SIG-M5 (cell line): ENCODE measurements at regions not wholly inside any gene's neighbourhood (a gene's known extent, or its start where the extent isn't known, plus 50 kb on each side); places are given as distances from the start of the nearest gene placed in this dataset.

Experiments
- DNase-seq: peaks from one replicate; lab custom pipeline; 2025; lab: John Stamatoyannopoulos, UW

- no peak for DNase-seq
These were observed 677.5 kb upstream of the BRINP3 start for GRCh38 chr1:191155178-191155577.

GRCh38 chr1:191160837-191161236, 683.2 kb upstream of the BRINP3 start:
- no peak for DNase-seq

GRCh38 chr1:191162762-191163161, 685.1 kb upstream of the BRINP3 start:
- DNase-seq, result no peak

- DNase-seq, result no peak
These were observed 686.0 kb upstream of the BRINP3 start for GRCh38 chr1:191163621-191164020.

GRCh38 chr1:191174298-191174697, 696.6 kb upstream of the BRINP3 start:
- peak; percentile 52 for DNase-seq

- DNase-seq, result no peak
These were observed 698.5 kb upstream of the BRINP3 start for GRCh38 chr1:191176131-191176530.

- DNase-seq, result no peak
These were observed 729.0 kb upstream of the BRINP3 start for GRCh38 chr1:191206513-191207207.

- DNase-seq, result no peak
These were observed 744.5 kb upstream of the BRINP3 start for GRCh38 chr1:191222206-191222605.

- no peak for DNase-seq
These were observed 763.3 kb upstream of the BRINP3 start for GRCh38 chr1:191240925-191241324.

GRCh38 chr1:191255354-191256054, 777.8 kb upstream of the BRINP3 start:
- DNase-seq, result no peak

- no peak for DNase-seq
These were observed 779.3 kb upstream of the BRINP3 start for GRCh38 chr1:191256917-191257316.

GRCh38 chr1:191260056-191260455, 782.4 kb upstream of the BRINP3 start:
- no peak for DNase-seq

- DNase-seq, result no peak
These were observed 783.4 kb upstream of the BRINP3 start for GRCh38 chr1:191261111-191261510.

GRCh38 chr1:191279266-191279800, 801.7 kb upstream of the BRINP3 start:
- DNase-seq, result no peak

- no peak for DNase-seq
These were observed 806.5 kb upstream of the BRINP3 start for GRCh38 chr1:191284175-191284574.

GRCh38 chr1:191290441-191290840, 812.8 kb upstream of the BRINP3 start:
- DNase-seq, result no peak

GRCh38 chr1:191305370-191305769, 827.7 kb upstream of the BRINP3 start:
- DNase-seq, result no peak

GRCh38 chr1:191306916-191307315, 829.3 kb upstream of the BRINP3 start:
- DNase-seq, result no peak

- no peak for DNase-seq
These were observed 838.2 kb upstream of the RGS18 start for GRCh38 chr1:191320062-191320461.

GRCh38 chr1:191327868-191328267, 830.4 kb upstream of the RGS18 start:
- DNase-seq, result no peak

GRCh38 chr1:191343816-191344215, 814.4 kb upstream of the RGS18 start:
- DNase-seq, result no peak

- DNase-seq, result no peak
These were observed 811.9 kb upstream of the RGS18 start for GRCh38 chr1:191346381-191346780.

- DNase-seq, result no peak
These were observed 809.9 kb upstream of the RGS18 start for GRCh38 chr1:191348328-191348727.
